IMR-90 (cell line): ENCODE measurements at regions not wholly inside any gene's neighbourhood (a gene's known extent, or its start where the extent isn't known, plus 50 kb on each side); places are given as distances from the start of the nearest gene placed in this dataset.

Experiments
- ATAC-seq: fragments of 200-7000 bp; cut with Tn5 transposase; 2 replicates; pipeline ENCODE4 v1.9.1; 2020; ENCODE audit warnings: low read depth, mild to moderate bottlenecking, moderate library complexity
- BruUV-seq: library from RNA; stranded (reverse); fragments of 400-500 nt; replicated peaks from 2 replicates; lab custom pipeline; 2021; lab: Mats Ljungman, UMichigan
- CTCF ChIA-PET: fragments of 300-600 bp; formaldehyde crosslinking; extraction: SDS; loops from one replicate; lab custom pipeline; 2021; ENCODE audit warnings: antibody characterized with exemption; lab: Yijun Ruan, JAX
- POLR2A ChIA-PET: fragments of 300-600 bp; sonication (Branson Sonifier 250); formaldehyde crosslinking; loops from one replicate; lab custom pipeline; 2022; ENCODE audit warnings: antibody characterized with exemption; ENCODE audit not compliant: unreplicated experiment; lab: Charles Lee
- DNase-seq: peaks from one replicate; pipeline ENCODE4 v3.0.0; 2013
- H2AFZ ChIP-seq: replicated peaks from 2 replicates; pipeline ENCODE3; 2013; ENCODE audit warnings: low read length, mild to moderate bottlenecking; ENCODE audit not compliant: poor library complexity
- H2AK5ac ChIP-seq: 2 replicates; pipeline ENCODE4 v1.6.1; 2013; ENCODE audit warnings: low read depth, low read length, inconsistent platforms
- H2AK9ac ChIP-seq: replicated peaks from 2 replicates; pipeline ENCODE3; 2013; ENCODE audit warnings: mild to moderate bottlenecking, low read depth, low read length, moderate library complexity; ENCODE audit not compliant: poor library complexity
- H2BK120ac ChIP-seq: 2 replicates; pipeline ENCODE4 v1.6.1; 2013; ENCODE audit warnings: low read depth, low read length, inconsistent platforms
- H2BK15ac ChIP-seq: 3 replicates; pipeline ENCODE4 v1.6.1; 2013; ENCODE audit warnings: low read depth, low read length, inconsistent platforms
- H2BK20ac ChIP-seq: 2 replicates; pipeline ENCODE4 v1.6.1; 2013; ENCODE audit warnings: low read depth, mild to moderate bottlenecking, inconsistent platforms, low read length, moderate library complexity
- H2BK5ac ChIP-seq: 2 replicates; pipeline ENCODE4 v1.6.1; 2013; ENCODE audit warnings: mild to moderate bottlenecking, low read depth, low read length, inconsistent platforms; ENCODE audit not compliant: poor library complexity, severe bottlenecking
- H3K14ac ChIP-seq: replicated peaks from 2 replicates; pipeline ENCODE4 v1.6.1; 2013; ENCODE audit warnings: low read depth, low read length, inconsistent platforms
- H3K18ac ChIP-seq: 2 replicates; pipeline ENCODE4 v1.6.1; 2013; ENCODE audit warnings: low read depth, low read length, control low read depth
- H3K23ac ChIP-seq: 2 replicates; pipeline ENCODE4 v1.6.1; 2013; ENCODE audit warnings: low read depth, low read length, inconsistent platforms
- H3K27ac ChIP-seq: 2 replicates; pipeline ENCODE4 v1.5.1; 2013; ENCODE audit warnings: mild to moderate bottlenecking, control low read depth, low read length; ENCODE audit not compliant: insufficient read depth
- H3K27me3 ChIP-seq: 2 replicates; pipeline ENCODE4 v1.6.1; 2013; ENCODE audit warnings: low read length; ENCODE audit not compliant: control insufficient read depth, insufficient read depth
- H3K36me3 ChIP-seq: 2 replicates; pipeline ENCODE4 v1.6.1; 2013; ENCODE audit warnings: low read length, mixed read lengths; ENCODE audit not compliant: control insufficient read depth, insufficient read depth
- H3K4ac ChIP-seq: 2 replicates; pipeline ENCODE4 v1.6.1; 2013; ENCODE audit warnings: low read depth, low read length, inconsistent platforms
- H3K4me1 ChIP-seq: 2 replicates; pipeline ENCODE4 v1.6.1; 2013; ENCODE audit warnings: low read length, mixed read lengths; ENCODE audit not compliant: control insufficient read depth, insufficient read depth
- H3K4me2 ChIP-seq: 2 replicates; pipeline ENCODE4 v1.6.1; 2013; ENCODE audit warnings: low read depth, mild to moderate bottlenecking, control low read depth, low read length, moderate library complexity
- H3K4me3 ChIP-seq: 2 replicates; pipeline ENCODE4 v1.5.1; 2013; ENCODE audit warnings: low read depth, mild to moderate bottlenecking, control low read depth, low read length, moderate library complexity; ENCODE audit not compliant: insufficient read depth
- H3K56ac ChIP-seq: 2 replicates; pipeline ENCODE4 v1.6.1; 2013; ENCODE audit warnings: low read length, inconsistent platforms; ENCODE audit not compliant: insufficient read depth; ENCODE audit errors: extremely low read depth
- H3K79me1 ChIP-seq, 2 experiments: 2 replicates each; pipeline ENCODE4 v1.6.1; 2013; ENCODE audit warnings: low read length in 2 of 2, inconsistent platforms in 1 of 2, low read depth in 1 of 2
- H3K9ac ChIP-seq: 2 replicates; pipeline ENCODE4 v1.6.1; 2013; ENCODE audit warnings: low read depth, low read length, control low read depth
- H3K9me1 ChIP-seq: 2 replicates; pipeline ENCODE4 v1.6.1; 2013; ENCODE audit warnings: low read length, inconsistent platforms; ENCODE audit not compliant: insufficient read depth
- H3K9me3 ChIP-seq: 2 replicates; pipeline ENCODE4 v1.6.1; 2013; ENCODE audit warnings: low read length; ENCODE audit not compliant: control insufficient read depth, insufficient read depth
- H4K20me1 ChIP-seq: 2 replicates; pipeline ENCODE4 v1.6.1; 2013; ENCODE audit warnings: low read length, inconsistent platforms; ENCODE audit not compliant: insufficient read depth
- H4K5ac ChIP-seq: 2 replicates; pipeline ENCODE4 v1.6.1; 2013; ENCODE audit warnings: mild to moderate bottlenecking, low read depth, low read length, control low read depth
- H4K8ac ChIP-seq, 2 experiments: 2 replicates each; pipeline ENCODE4 v1.6.1; 2013; ENCODE audit warnings: low read depth in 2 of 2, low read length in 2 of 2, control low read depth in 1 of 2, inconsistent platforms in 1 of 2
- H4K91ac ChIP-seq: 2 replicates; pipeline ENCODE4 v1.6.1; 2013; ENCODE audit warnings: low read depth, low read length, inconsistent platforms; ENCODE audit not compliant: insufficient read depth
- BHLHE40 ChIP-seq: fragments of 150-350 bp; IDR thresholded peaks from 2 replicates; pipeline ENCODE4 v1.6.1; 2016; ENCODE audit warnings: mild to moderate bottlenecking, low read depth, low read length
- CHD1 ChIP-seq: IDR thresholded peaks from 2 replicates; pipeline ENCODE4 v1.6.1; 2012; ENCODE audit warnings: low read depth, low read length, improper control_type of control experiment
- MAZ ChIP-seq: IDR thresholded peaks from 2 replicates; pipeline ENCODE4 v1.6.1; 2012; ENCODE audit warnings: low read depth, mild to moderate bottlenecking, low read length, improper control_type of control experiment, moderate library complexity, borderline replicate concordance
- RAD21 ChIP-seq: IDR thresholded peaks from 2 replicates; pipeline ENCODE4 v1.6.1; 2012; ENCODE audit warnings: low read length, improper control_type of control experiment
- RFX5 ChIP-seq: IDR thresholded peaks from 2 replicates; pipeline ENCODE4 v1.8.0; 2012; ENCODE audit warnings: low read depth, mild to moderate bottlenecking, low read length, moderate library complexity
- WGBS, 2 experiments: methylation state at CpG; one replicate each; pipeline versions ENCODE4 v1.1.5 to v1.1.7; 2013; ENCODE audit warnings: missing lambda C conversion rate in 2 of 2; ENCODE audit not compliant: insufficient read length in 1 of 2; ENCODE audit errors: extremely low coverage in 2 of 2; 5-methylcytosine and 5-hydroxymethylcytosine counted together
- dilution Hi-C: fragments of 300-500 bp; cut with HindIII; formaldehyde crosslinking; loops from one replicate; pipeline ENCODE4 v1.14.3; 2018; ENCODE audit warnings: low sequenced_read_pairs; ENCODE audit not compliant: unreplicated experiment
- in situ Hi-C: fragments of 300-500 bp; cut with MboI; formaldehyde crosslinking; loops from 3 replicates; pipeline ENCODE4 v1.14.3; 2019; ENCODE audit warnings: low sequenced_read_pairs, inconsistent platforms, mixed read lengths
- intact Hi-C: fragments of 100-400 bp; cut with micrococcal nuclease; formaldehyde crosslinking; loops from 2 replicates; pipeline ENCODE4 v1.10.0; 2022

GRCh38 chr1:22331618-22332423 lies 119.8 kb upstream of the ZBTB40 start:
- no peak overlapping the region for H3K4me2 ChIP-seq
- no peak overlapping the region for H3K4me3 ChIP-seq
- no peak overlapping the region for H2BK5ac ChIP-seq
- no peak overlapping the region for H2AK9ac ChIP-seq
- TF ChIP-seq MAZ, result no peak
- TF ChIP-seq RAD21, result no peak
- TF ChIP-seq CHD1, result no peak
- TF ChIP-seq BHLHE40, result no peak
- no peak for TF ChIP-seq RFX5
- H4K5ac ChIP-seq, result no peak overlapping the region
- H2BK15ac ChIP-seq, result no peak overlapping the region
- in situ Hi-C loops, result no loop called here
- H3K27ac ChIP-seq, result no peak overlapping the region
- no peaks in the 10 kb centered on the region for H3K79me1 ChIP-seq
- intact Hi-C loops, result no loop called here
- H3K14ac ChIP-seq, result no peak overlapping the region
- H3K56ac ChIP-seq, result no peak overlapping the region
- no peak overlapping the region for H3K4ac ChIP-seq
- no peak overlapping the region for H4K91ac ChIP-seq
- H3K9me1 ChIP-seq, result no peaks in the 10 kb centered on the region
- ChIA-PET POLR2A (no interaction called here), CTCF (no interaction called here)
- H3K9ac ChIP-seq, result no peak overlapping the region
- H3K18ac ChIP-seq, result no peak overlapping the region
- WGBS, 2 experiments, result 40% methylated on average over 1 of the region's 17 CpGs; no CpG with 5 or more reads in 1 of the 2 experiments
- dilution Hi-C loops, result no loop called here
- no TSS peak for BruUV-seq
- no peak overlapping the region for H2AK5ac ChIP-seq
- no peak overlapping the region for H2BK20ac ChIP-seq
- no peaks in the 10 kb centered on the region for H3K36me3 ChIP-seq
- H3K27me3 ChIP-seq, result peaks cover 56% of the 10 kb centered on the region
- H4K20me1 ChIP-seq, result no peaks in the 10 kb centered on the region
- H3K4me1 ChIP-seq, result no peaks in the 10 kb centered on the region
- ATAC-seq (no peak), DNase-seq (no peak)
- no peak overlapping the region for H4K8ac ChIP-seq
- no peaks in the 10 kb centered on the region; the same call in 1 of the 2 replicates for H3K9me3 ChIP-seq
- no peak overlapping the region for H2AFZ ChIP-seq
- H2BK120ac ChIP-seq, result no peak overlapping the region
- H3K23ac ChIP-seq, result no peak overlapping the region
